Left renal pelvis (tissue), 4 donors: ENCODE measurements at regions not wholly inside any gene's neighbourhood (a gene's known extent, or its start where the extent isn't known, plus 50 kb on each side); places are given as distances from the start of the nearest gene placed in this dataset.
"Not testable (repeated sequence)": the region's sequence is repeated elsewhere in the genome, so short reads cannot be mapped to it uniquely, and the experiment has no call there.

Source experiments
- DNase-seq, 4 donors: peaks; one replicate each; pipeline ENCODE4 v3.0.0-alpha.2; 2013; ENCODE audit warnings: low read depth in 4 of 4, low spot score in 3 of 4

GRCh38 chr3:107212618-107213017 lies 164.6 kb upstream of the CCDC54 start:
- DNase-seq: no peak

GRCh38 chr3:107213044-107213669 lies 164.1 kb upstream of the CCDC54 start:
- DNase-seq: no peak

- DNase-seq: no peak
Observed at GRCh38 chr3:107216229-107216628, 161.0 kb upstream of the CCDC54 start.

- DNase-seq: no peak
Observed at GRCh38 chr3:107216711-107217110, 160.5 kb upstream of the CCDC54 start.

- no peak for DNase-seq
Observed at GRCh38 chr3:107217172-107217571, 160.1 kb upstream of the CCDC54 start.

- DNase-seq: no peak
Observed at GRCh38 chr3:107218864-107219269, 158.4 kb upstream of the CCDC54 start.

GRCh38 chr3:107220538-107220937 lies 156.7 kb upstream of the CCDC54 start:
- no peak for DNase-seq

- no peak for DNase-seq
Observed at GRCh38 chr3:107221856-107222255, 155.4 kb upstream of the CCDC54 start.

GRCh38 chr3:107222907-107223306 lies 154.3 kb upstream of the CCDC54 start:
- DNase-seq: no peak

- no peak for DNase-seq
Observed at GRCh38 chr3:107224026-107224596, 153.1 kb upstream of the CCDC54 start.

GRCh38 chr3:107227091-107227490 lies 150.1 kb upstream of the CCDC54 start:
- DNase-seq: no peak

- DNase-seq: not testable (repeated sequence)
Observed at GRCh38 chr3:107233877-107234276, 143.4 kb upstream of the CCDC54 start.

GRCh38 chr3:107235193-107235927 lies 141.9 kb upstream of the CCDC54 start:
- no peak for DNase-seq

GRCh38 chr3:107235928-107236315 lies 141.3 kb upstream of the CCDC54 start:
- DNase-seq: peak in 3 of 4 donors; percentile 72 to 77 (median 76)

GRCh38 chr3:107236655-107237337 lies 140.4 kb upstream of the CCDC54 start:
- DNase-seq: no peak

GRCh38 chr3:107238787-107239186 lies 138.5 kb upstream of the CCDC54 start:
- DNase-seq: no peak

GRCh38 chr3:107239703-107240102 lies 137.5 kb upstream of the CCDC54 start:
- DNase-seq: no peak

GRCh38 chr3:107240183-107241091 lies 136.8 kb upstream of the CCDC54 start:
- DNase-seq: peak; percentile 48 to 57 (median 51)

GRCh38 chr3:107241217-107241616 lies 136.0 kb upstream of the CCDC54 start:
- peak in 1 of 4 donors; percentile 21 for DNase-seq

- DNase-seq: no peak
Observed at GRCh38 chr3:107242579-107242978, 134.7 kb upstream of the CCDC54 start.
